ENCODE measurements at regions not wholly inside any gene's neighbourhood (a gene's known extent, or its start where the extent isn't known, plus 50 kb on each side); places are given as distances from the start of the nearest gene placed in this dataset.
"Not testable (repeated sequence)": the region's sequence is repeated elsewhere in the genome, so short reads cannot be mapped to it uniquely, and the experiment has no call there.

DNA sequence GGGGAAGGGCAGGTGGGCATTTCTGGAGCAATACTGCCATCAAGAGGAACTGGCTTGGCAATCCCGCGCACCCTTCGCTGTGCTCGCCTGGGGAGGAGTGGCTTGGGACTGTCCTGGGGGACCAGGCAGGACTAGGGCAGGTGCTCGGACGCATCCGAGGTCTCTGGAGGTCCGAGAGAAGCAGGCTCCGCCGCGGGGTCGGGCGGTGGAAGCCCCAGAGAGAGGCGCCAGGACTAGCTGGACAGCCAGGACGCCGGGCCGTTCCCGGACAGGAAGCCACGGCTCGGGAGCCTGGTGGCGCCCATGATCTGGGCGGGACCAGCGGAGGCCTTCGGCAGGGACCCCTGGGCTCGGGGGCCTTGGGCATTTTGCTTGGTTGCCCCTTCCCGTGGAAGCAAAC, 174.3 kb downstream of the PLS3 start:
- DNase-seq; intact Hi-C loops (cut with DNase I, micrococcal nuclease); H3K36me3 ChIP-seq (ENCODE audit: low read depth); H3K9me3 ChIP-seq; ATAC-seq; H3K4me3 ChIP-seq; H3K4me1 ChIP-seq (ENCODE audit: low read depth): not testable (repeated sequence)

Data from mucosa of descending colon (tissue), 3 donors.